ENCODE measurements at regions not wholly inside any gene's neighbourhood (a gene's known extent, or its start where the extent isn't known, plus 50 kb on each side); places are given as distances from the start of the nearest gene placed in this dataset.

GRCh38 chr6:145375502-145375901 lies 359.8 kb downstream of the EPM2A start (continued):
- TF ChIP-seq, protein P1, sequence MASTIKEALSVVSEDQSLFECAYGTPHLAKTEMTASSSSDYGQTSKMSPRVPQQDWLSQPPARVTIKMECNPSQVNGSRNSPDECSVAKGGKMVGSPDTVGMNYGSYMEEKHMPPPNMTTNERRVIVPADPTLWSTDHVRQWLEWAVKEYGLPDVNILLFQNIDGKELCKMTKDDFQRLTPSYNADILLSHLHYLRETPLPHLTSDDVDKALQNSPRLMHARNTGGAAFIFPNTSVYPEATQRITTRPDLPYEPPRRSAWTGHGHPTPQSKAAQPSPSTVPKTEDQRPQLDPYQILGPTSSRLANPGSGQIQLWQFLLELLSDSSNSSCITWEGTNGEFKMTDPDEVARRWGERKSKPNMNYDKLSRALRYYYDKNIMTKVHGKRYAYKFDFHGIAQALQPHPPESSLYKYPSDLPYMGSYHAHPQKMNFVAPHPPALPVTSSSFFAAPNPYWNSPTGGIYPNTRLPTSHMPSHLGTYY (CRISPR knock-in tag; IDR thresholded peaks at IDR 0.05): no peak
- no peak for TF ChIP-seq KAT7 (CRISPR knock-in tag; IDR thresholded peaks at IDR 0.05; ENCODE audit: borderline replicate concordance)

DNA sequence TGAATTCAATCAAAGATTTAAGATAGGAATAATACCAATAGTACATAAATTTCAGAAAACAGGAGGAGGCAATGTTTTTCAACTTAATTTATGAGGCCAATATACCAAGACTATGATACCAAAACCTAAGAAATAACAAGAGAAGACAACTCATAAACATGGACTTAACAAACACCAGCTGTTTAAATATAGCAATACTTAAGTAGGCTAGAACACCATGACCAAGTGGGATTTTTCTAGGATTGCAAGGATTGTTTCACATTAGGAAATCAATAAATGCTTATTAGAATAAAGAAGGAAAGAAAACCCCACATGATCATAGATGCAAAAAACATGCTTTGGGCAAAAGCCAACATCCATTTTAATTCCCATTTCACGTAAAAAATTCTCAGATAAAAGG lies 355.1 kb downstream of the EPM2A start:
- ATAC-seq (no peak), DNase-seq (ENCODE audit: low spot score) (no peak)
- ChIA-PET CTCF (no interaction called here), POLR2A (no interaction called here)
- Mint-ChIP-seq H3K27ac (no peak overlapping the region), H3K9me3 (peaks cover 23% of the 10 kb centered on the region), H3K4me1 (0 out of 2 replicates have a peak, but pooled peaks cover 4% of the 10 kb centered on the region), H3K36me3 (peaks cover 8% of the 10 kb centered on the region), H3K4me3 (no peak overlapping the region), H3K27me3 (ENCODE audit: low read depth) (no peaks in the 10 kb centered on the region)
- TF ChIP-seq CTCF (IDR thresholded peaks at IDR 0.05) (no peak), AFF4 (CRISPR knock-in tag; IDR thresholded peaks at IDR 0.05; ENCODE audit: borderline replicate concordance) (no peak), ZNF425 (CRISPR knock-in tag; conservative IDR thresholded peaks at IDR 0.05) (no peak), CBFB (CRISPR knock-in tag; IDR thresholded peaks at IDR 0.05; ENCODE audit: low read depth) (no peak), ETV6 (CRISPR knock-in tag; IDR thresholded peaks at IDR 0.05) (no peak), GTF2I (CRISPR knock-in tag; conservative IDR thresholded peaks at IDR 0.05) (no peak), EMX1 (CRISPR knock-in tag; IDR thresholded peaks at IDR 0.05) (no peak), ELF4 (CRISPR knock-in tag; IDR thresholded peaks at IDR 0.05; ENCODE audit: low read depth) (no peak), AR (CRISPR knock-in tag; IDR thresholded peaks at IDR 0.05) (no peak), ZMAT4 (CRISPR knock-in tag; IDR thresholded peaks at IDR 0.05) (no peak), SMAD3 (CRISPR knock-in tag; IDR thresholded peaks at IDR 0.05; ENCODE audit: borderline replicate concordance) (no peak), ZNF232 (CRISPR knock-in tag; IDR thresholded peaks at IDR 0.05) (no peak), ZBTB21 (CRISPR knock-in tag; IDR thresholded peaks at IDR 0.05; ENCODE audit: borderline replicate concordance) (no peak)
- TF ChIP-seq, protein P2, sequence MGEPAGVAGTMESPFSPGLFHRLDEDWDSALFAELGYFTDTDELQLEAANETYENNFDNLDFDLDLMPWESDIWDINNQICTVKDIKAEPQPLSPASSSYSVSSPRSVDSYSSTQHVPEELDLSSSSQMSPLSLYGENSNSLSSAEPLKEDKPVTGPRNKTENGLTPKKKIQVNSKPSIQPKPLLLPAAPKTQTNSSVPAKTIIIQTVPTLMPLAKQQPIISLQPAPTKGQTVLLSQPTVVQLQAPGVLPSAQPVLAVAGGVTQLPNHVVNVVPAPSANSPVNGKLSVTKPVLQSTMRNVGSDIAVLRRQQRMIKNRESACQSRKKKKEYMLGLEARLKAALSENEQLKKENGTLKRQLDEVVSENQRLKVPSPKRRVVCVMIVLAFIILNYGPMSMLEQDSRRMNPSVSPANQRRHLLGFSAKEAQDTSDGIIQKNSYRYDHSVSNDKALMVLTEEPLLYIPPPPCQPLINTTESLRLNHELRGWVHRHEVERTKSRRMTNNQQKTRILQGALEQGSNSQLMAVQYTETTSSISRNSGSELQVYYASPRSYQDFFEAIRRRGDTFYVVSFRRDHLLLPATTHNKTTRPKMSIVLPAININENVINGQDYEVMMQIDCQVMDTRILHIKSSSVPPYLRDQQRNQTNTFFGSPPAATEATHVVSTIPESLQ (CRISPR knock-in tag; IDR thresholded peaks at IDR 0.05): no peak
- TF ChIP-seq, protein P1 (CRISPR knock-in tag; IDR thresholded peaks at IDR 0.05): no peak
- TF ChIP-seq, protein P3, sequence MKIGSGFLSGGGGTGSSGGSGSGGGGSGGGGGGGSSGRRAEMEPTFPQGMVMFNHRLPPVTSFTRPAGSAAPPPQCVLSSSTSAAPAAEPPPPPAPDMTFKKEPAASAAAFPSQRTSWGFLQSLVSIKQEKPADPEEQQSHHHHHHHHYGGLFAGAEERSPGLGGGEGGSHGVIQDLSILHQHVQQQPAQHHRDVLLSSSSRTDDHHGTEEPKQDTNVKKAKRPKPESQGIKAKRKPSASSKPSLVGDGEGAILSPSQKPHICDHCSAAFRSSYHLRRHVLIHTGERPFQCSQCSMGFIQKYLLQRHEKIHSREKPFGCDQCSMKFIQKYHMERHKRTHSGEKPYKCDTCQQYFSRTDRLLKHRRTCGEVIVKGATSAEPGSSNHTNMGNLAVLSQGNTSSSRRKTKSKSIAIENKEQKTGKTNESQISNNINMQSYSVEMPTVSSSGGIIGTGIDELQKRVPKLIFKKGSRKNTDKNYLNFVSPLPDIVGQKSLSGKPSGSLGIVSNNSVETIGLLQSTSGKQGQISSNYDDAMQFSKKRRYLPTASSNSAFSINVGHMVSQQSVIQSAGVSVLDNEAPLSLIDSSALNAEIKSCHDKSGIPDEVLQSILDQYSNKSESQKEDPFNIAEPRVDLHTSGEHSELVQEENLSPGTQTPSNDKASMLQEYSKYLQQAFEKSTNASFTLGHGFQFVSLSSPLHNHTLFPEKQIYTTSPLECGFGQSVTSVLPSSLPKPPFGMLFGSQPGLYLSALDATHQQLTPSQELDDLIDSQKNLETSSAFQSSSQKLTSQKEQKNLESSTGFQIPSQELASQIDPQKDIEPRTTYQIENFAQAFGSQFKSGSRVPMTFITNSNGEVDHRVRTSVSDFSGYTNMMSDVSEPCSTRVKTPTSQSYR (CRISPR knock-in tag; IDR thresholded peaks at IDR 0.05): no peak

All from WTC11 (cell line).